SJCRH30 (cell line): ENCODE measurements at regions not wholly inside any gene's neighbourhood (a gene's known extent, or its start where the extent isn't known, plus 50 kb on each side); places are given as distances from the start of the nearest gene placed in this dataset.
A peak's percentile ranks its signal among the peaks of the same experiment; 100 is the strongest.

Experiments
- DNase-seq, 2 experiments: peaks; one replicate each; pipeline ENCODE4 v3.0.0-alpha.2; 2015 to 2020
- H3K27ac ChIP-seq: fragments of 250-450 bp; sonication (Bioruptor Pico); 2 replicates; pipeline ENCODE4 v1.5.1; 2020; ENCODE audit warnings: mild to moderate bottlenecking, moderate library complexity
- H3K27me3 ChIP-seq: fragments of 250-450 bp; sonication (Bioruptor Pico); 2 replicates; pipeline ENCODE4 v1.5.1; 2020; ENCODE audit warnings: mild to moderate bottlenecking, moderate library complexity
- H3K36me3 ChIP-seq: fragments of 250-450 bp; sonication (Bioruptor Pico); 2 replicates; pipeline ENCODE4 v1.5.1; 2020; ENCODE audit warnings: mild to moderate bottlenecking, moderate library complexity
- H3K4me1 ChIP-seq: fragments of 250-450 bp; sonication (Bioruptor Pico); 2 replicates; pipeline ENCODE4 v1.5.1; 2020; ENCODE audit warnings: mild to moderate bottlenecking, moderate library complexity
- H3K4me3 ChIP-seq: fragments of 250-450 bp; sonication (Bioruptor Pico); 2 replicates; pipeline ENCODE4 v1.5.1; 2020; ENCODE audit warnings: mild to moderate bottlenecking, moderate library complexity
- H3K9me3 ChIP-seq: fragments of 250-450 bp; sonication (Bioruptor Pico); replicated peaks from 2 replicates; pipeline ENCODE4 v1.5.1; 2020; ENCODE audit warnings: mild to moderate bottlenecking, moderate library complexity

- Histone ChIP-seq H3K27me3 (no peaks in the 10 kb centered on the region), H3K36me3 (no peaks in the 10 kb centered on the region), H3K9me3 (no peaks in the 10 kb centered on the region), H3K4me1 (no peaks in the 10 kb centered on the region), H3K4me3 (no peak overlapping the region), H3K27ac (no peak overlapping the region)
- DNase-seq, result no peak
Measured at GRCh38 chr10:123287594-123288247, 133.5 kb downstream of the BUB3 start.

- no peaks in the 10 kb centered on the region for H3K4me1 ChIP-seq
- no peaks in the 10 kb centered on the region for H3K27me3 ChIP-seq
- no peak overlapping the region for H3K4me3 ChIP-seq
- H3K36me3 ChIP-seq, result no peaks in the 10 kb centered on the region
- no peaks in the 10 kb centered on the region for H3K9me3 ChIP-seq
- DNase-seq, result no peak
- H3K27ac ChIP-seq, result no peak overlapping the region
Measured at GRCh38 chr10:123289432-123289831, 135.2 kb downstream of the BUB3 start.

GRCh38 chr10:123294109-123294508 is 139.9 kb downstream of the BUB3 start:
- no peak overlapping the region for H3K27ac ChIP-seq
- no peaks in the 10 kb centered on the region for H3K27me3 ChIP-seq
- no peaks in the 10 kb centered on the region for H3K4me1 ChIP-seq
- DNase-seq, result no peak
- H3K4me3 ChIP-seq, result no peak overlapping the region
- no peaks in the 10 kb centered on the region for H3K36me3 ChIP-seq
- no peaks in the 10 kb centered on the region for H3K9me3 ChIP-seq

GRCh38 chr10:123294886-123295285 is 140.7 kb downstream of the BUB3 start:
- H3K36me3 ChIP-seq, result no peaks in the 10 kb centered on the region
- H3K9me3 ChIP-seq, result no peaks in the 10 kb centered on the region
- H3K4me3 ChIP-seq, result no peak overlapping the region
- no peaks in the 10 kb centered on the region for H3K27me3 ChIP-seq
- no peak overlapping the region for H3K27ac ChIP-seq
- H3K4me1 ChIP-seq, result no peaks in the 10 kb centered on the region
- no peak for DNase-seq

- no peaks in the 10 kb centered on the region for H3K27me3 ChIP-seq
- H3K36me3 ChIP-seq, result no peaks in the 10 kb centered on the region
- no peak for DNase-seq
- no peak overlapping the region for H3K27ac ChIP-seq
- peaks cover under 1% of the 10 kb centered on the region for H3K4me1 ChIP-seq
- H3K9me3 ChIP-seq, result no peaks in the 10 kb centered on the region
- H3K4me3 ChIP-seq, result no peak overlapping the region
Measured at GRCh38 chr10:123295644-123296043, 141.4 kb downstream of the BUB3 start.

GRCh38 chr10:123297175-123297574 is 143.0 kb downstream of the BUB3 start:
- no peak overlapping the region for H3K4me3 ChIP-seq
- no peaks in the 10 kb centered on the region for H3K27me3 ChIP-seq
- no peaks in the 10 kb centered on the region for H3K9me3 ChIP-seq
- no peak for DNase-seq
- peaks cover 14% of the 10 kb centered on the region for H3K4me1 ChIP-seq
- H3K36me3 ChIP-seq, result no peaks in the 10 kb centered on the region
- H3K27ac ChIP-seq, result no peak overlapping the region

- H3K27me3 ChIP-seq, result no peaks in the 10 kb centered on the region
- H3K27ac ChIP-seq, result no peak overlapping the region
- no peak overlapping the region for H3K4me3 ChIP-seq
- no peak for DNase-seq
- H3K9me3 ChIP-seq, result no peaks in the 10 kb centered on the region
- no peaks in the 10 kb centered on the region for H3K36me3 ChIP-seq
- H3K4me1 ChIP-seq, result peaks cover 14% of the 10 kb centered on the region
Measured at GRCh38 chr10:123298583-123298982, 144.4 kb downstream of the BUB3 start.

- H3K9me3 ChIP-seq, result no peaks in the 10 kb centered on the region
- no peak overlapping the region for H3K27ac ChIP-seq
- DNase-seq, result no peak
- H3K27me3 ChIP-seq, result no peaks in the 10 kb centered on the region
- H3K36me3 ChIP-seq, result no peaks in the 10 kb centered on the region
- H3K4me1 ChIP-seq, result peaks cover 14% of the 10 kb centered on the region
- no peak overlapping the region for H3K4me3 ChIP-seq
Measured at GRCh38 chr10:123299598-123299997, 145.4 kb downstream of the BUB3 start.

GRCh38 chr10:123301077-123301857 is 147.1 kb downstream of the BUB3 start:
- H3K27me3 ChIP-seq, result no peaks in the 10 kb centered on the region
- H3K4me3 ChIP-seq, result 0 out of 2 replicates have a peak overlapping the region, but pooled peaks have one; percentile 16
- H3K9me3 ChIP-seq, result no peaks in the 10 kb centered on the region
- peak; percentile 83 to 84 for DNase-seq
- H3K4me1 ChIP-seq, result peaks cover 14% of the 10 kb centered on the region
- no peaks in the 10 kb centered on the region for H3K36me3 ChIP-seq
- H3K27ac ChIP-seq, result peak overlapping the region; percentile 72

- Histone ChIP-seq H3K4me1 (peaks cover 14% of the 10 kb centered on the region), H3K27me3 (no peaks in the 10 kb centered on the region), H3K9me3 (no peaks in the 10 kb centered on the region), H3K4me3 (no peak overlapping the region), H3K36me3 (no peaks in the 10 kb centered on the region), H3K27ac (no peak overlapping the region)
- DNase-seq, result no peak
Measured at GRCh38 chr10:123303581-123304337, 149.6 kb downstream of the BUB3 start.

- Histone ChIP-seq H3K36me3 (no peaks in the 10 kb centered on the region), H3K9me3 (no peaks in the 10 kb centered on the region), H3K27ac (no peak overlapping the region), H3K27me3 (no peaks in the 10 kb centered on the region), H3K4me1 (peaks cover 13% of the 10 kb centered on the region), H3K4me3 (no peak overlapping the region)
- no peak for DNase-seq
Measured at GRCh38 chr10:123305671-123306070, 151.5 kb downstream of the BUB3 start.

GRCh38 chr10:123306290-123306689 is 152.1 kb downstream of the BUB3 start:
- no peaks in the 10 kb centered on the region for H3K36me3 ChIP-seq
- no peaks in the 10 kb centered on the region for H3K27me3 ChIP-seq
- H3K4me3 ChIP-seq, result no peak overlapping the region
- no peak overlapping the region for H3K27ac ChIP-seq
- H3K4me1 ChIP-seq, result peaks cover 8% of the 10 kb centered on the region
- DNase-seq, result no peak
- H3K9me3 ChIP-seq, result no peaks in the 10 kb centered on the region

- Histone ChIP-seq H3K4me1 (no peaks in the 10 kb centered on the region), H3K4me3 (no peak overlapping the region), H3K36me3 (no peaks in the 10 kb centered on the region), H3K27me3 (no peaks in the 10 kb centered on the region), H3K27ac (no peak overlapping the region), H3K9me3 (no peaks in the 10 kb centered on the region)
- DNase-seq, result no peak
Measured at GRCh38 chr10:123309731-123310130, 155.5 kb downstream of the BUB3 start.

GRCh38 chr10:123316776-123317175 is 162.6 kb downstream of the BUB3 start:
- Histone ChIP-seq H3K36me3 (no peaks in the 10 kb centered on the region), H3K9me3 (no peaks in the 10 kb centered on the region), H3K4me1 (no peaks in the 10 kb centered on the region), H3K27ac (no peak overlapping the region), H3K27me3 (no peaks in the 10 kb centered on the region), H3K4me3 (no peak overlapping the region)
- no peak for DNase-seq

- Histone ChIP-seq H3K4me1 (no peaks in the 10 kb centered on the region), H3K27ac (no peak overlapping the region), H3K9me3 (no peaks in the 10 kb centered on the region), H3K36me3 (no peaks in the 10 kb centered on the region), H3K4me3 (no peak overlapping the region), H3K27me3 (no peaks in the 10 kb centered on the region)
- DNase-seq, result peak in 1 of 2 experiments; percentile 14
Measured at GRCh38 chr10:123318516-123318915, 164.3 kb downstream of the BUB3 start.
